ENCODE measurements at regions not wholly inside any gene's neighbourhood (a gene's known extent, or its start where the extent isn't known, plus 50 kb on each side); places are given as distances from the start of the nearest gene placed in this dataset.

GRCh38 chr1:163672976-163673758 lies 351.4 kb downstream of the NUF2 start:
- no peak overlapping the region for H3K4me3 ChIP-seq (ENCODE audit: low read depth in 2 of 2, low read length in 2 of 2)
- CTCF ChIA-PET, result no interaction called here
- H3K27me3 ChIP-seq (ENCODE audit: control insufficient read depth, insufficient read depth, low read length), result no peaks in the 10 kb centered on the region
- in situ Hi-C loops (cut with HindIII; ENCODE audit: low pct_unique_long_range_greater_than_20kb, low sequenced_read_pairs) (no loop called here), intact Hi-C loops (cut with micrococcal nuclease; ENCODE audit: unreplicated experiment) (no loop called here)
- no peak overlapping the region for H3K27ac ChIP-seq (ENCODE audit: low read length)
- POLR2A ChIA-PET, result no interaction called here
- TF ChIP-seq CTCF (IDR thresholded peaks at IDR 0.05), result no peak
- TF ChIP-seq SIN3A (IDR thresholded peaks at IDR 0.05; ENCODE audit: borderline replicate concordance, insufficient read depth, low read depth, low read length), result no peak
- TF ChIP-seq POLR2AphosphoS5 (IDR thresholded peaks at IDR 0.05; ENCODE audit: low read depth, low read length), result no peak
- no peak for TF ChIP-seq REST (IDR thresholded peaks at IDR 0.05; ENCODE audit: insufficient read depth in 1 of 2, low read depth in 2 of 2, low read length in 1 of 2)
- no peak for TF ChIP-seq TCF7L2 (IDR thresholded peaks at IDR 0.05; ENCODE audit: low read depth, low read length)
- no TSS peak for BruUV-seq (replicated peaks)
- H3K4me1 ChIP-seq (ENCODE audit: control insufficient read depth, insufficient read depth, low read length), result no peaks in the 10 kb centered on the region
- no peaks in the 10 kb centered on the region for H3K36me3 ChIP-seq (ENCODE audit: control insufficient read depth, insufficient read depth, low read length)
- no peak for ATAC-seq
- DNase-seq (ENCODE audit: low read depth, low spot score), result no peak
- H3K9me3 ChIP-seq (ENCODE audit: control insufficient read depth, insufficient read depth, low read depth, low read length), result no peaks in the 10 kb centered on the region

- ATAC-seq, result no peak
- H3K4me3 ChIP-seq (ENCODE audit: low read depth in 2 of 2, low read length in 2 of 2), result no peak overlapping the region
- H3K4me1 ChIP-seq (ENCODE audit: control insufficient read depth, insufficient read depth, low read length), result no peaks in the 10 kb centered on the region
- no peaks in the 10 kb centered on the region for H3K36me3 ChIP-seq (ENCODE audit: control insufficient read depth, insufficient read depth, low read length)
- no peak for TF ChIP-seq POLR2AphosphoS5 (IDR thresholded peaks at IDR 0.05; ENCODE audit: low read depth, low read length)
- TF ChIP-seq SIN3A (IDR thresholded peaks at IDR 0.05; ENCODE audit: borderline replicate concordance, insufficient read depth, low read depth, low read length), result no peak
- TF ChIP-seq CTCF (IDR thresholded peaks at IDR 0.05), result no peak
- no peak for TF ChIP-seq TCF7L2 (IDR thresholded peaks at IDR 0.05; ENCODE audit: low read depth, low read length)
- TF ChIP-seq REST (IDR thresholded peaks at IDR 0.05; ENCODE audit: insufficient read depth in 1 of 2, low read depth in 2 of 2, low read length in 1 of 2), result no peak
- H3K27ac ChIP-seq (ENCODE audit: low read length), result no peak overlapping the region
- no peaks in the 10 kb centered on the region for H3K9me3 ChIP-seq (ENCODE audit: control insufficient read depth, insufficient read depth, low read depth, low read length)
- POLR2A ChIA-PET, result no interaction called here
- DNase-seq (ENCODE audit: low read depth, low spot score), result no peak
- CTCF ChIA-PET, result no interaction called here
- no TSS peak for BruUV-seq (replicated peaks)
- intact Hi-C loops (cut with micrococcal nuclease; ENCODE audit: unreplicated experiment), result no loop called here
- in situ Hi-C loops (cut with HindIII; ENCODE audit: low pct_unique_long_range_greater_than_20kb, low sequenced_read_pairs), result no loop called here
- no peaks in the 10 kb centered on the region for H3K27me3 ChIP-seq (ENCODE audit: control insufficient read depth, insufficient read depth, low read length)
Observed at GRCh38 chr1:163673759-163674151, 352.0 kb downstream of the NUF2 start.
